ENCODE measurements at regions not wholly inside any gene's neighbourhood (a gene's known extent, or its start where the extent isn't known, plus 50 kb on each side); places are given as distances from the start of the nearest gene placed in this dataset.

GRCh38 chrX:95622200-95622599, 1062.4 kb upstream of the DIAPH2 start:
- TF ChIP-seq CTCF (IDR thresholded peaks at IDR 0.05) = no peak

GRCh38 chrX:95626748-95627147, 1057.9 kb upstream of the DIAPH2 start:
- no peak for TF ChIP-seq CTCF (IDR thresholded peaks at IDR 0.05)

GRCh38 chrX:95628796-95629195, 1055.8 kb upstream of the DIAPH2 start:
- TF ChIP-seq CTCF (IDR thresholded peaks at IDR 0.05) = no peak

- no peak for TF ChIP-seq CTCF (IDR thresholded peaks at IDR 0.05)
Measured at GRCh38 chrX:95629737-95630136, 1054.9 kb upstream of the DIAPH2 start.

- no peak for TF ChIP-seq CTCF (IDR thresholded peaks at IDR 0.05)
Measured at GRCh38 chrX:95640226-95640625, 1044.4 kb upstream of the DIAPH2 start.

GRCh38 chrX:95645738-95646137, 1038.9 kb upstream of the DIAPH2 start:
- no peak for TF ChIP-seq CTCF (IDR thresholded peaks at IDR 0.05)

- no peak for TF ChIP-seq CTCF (IDR thresholded peaks at IDR 0.05)
Measured at GRCh38 chrX:95662200-95662599, 1022.4 kb upstream of the DIAPH2 start.

GRCh38 chrX:95666056-95666455, 1018.6 kb upstream of the DIAPH2 start:
- no peak for TF ChIP-seq CTCF (IDR thresholded peaks at IDR 0.05)
